ENCODE measurements at regions not wholly inside any gene's neighbourhood (a gene's known extent, or its start where the extent isn't known, plus 50 kb on each side); places are given as distances from the start of the nearest gene placed in this dataset.

DNA sequence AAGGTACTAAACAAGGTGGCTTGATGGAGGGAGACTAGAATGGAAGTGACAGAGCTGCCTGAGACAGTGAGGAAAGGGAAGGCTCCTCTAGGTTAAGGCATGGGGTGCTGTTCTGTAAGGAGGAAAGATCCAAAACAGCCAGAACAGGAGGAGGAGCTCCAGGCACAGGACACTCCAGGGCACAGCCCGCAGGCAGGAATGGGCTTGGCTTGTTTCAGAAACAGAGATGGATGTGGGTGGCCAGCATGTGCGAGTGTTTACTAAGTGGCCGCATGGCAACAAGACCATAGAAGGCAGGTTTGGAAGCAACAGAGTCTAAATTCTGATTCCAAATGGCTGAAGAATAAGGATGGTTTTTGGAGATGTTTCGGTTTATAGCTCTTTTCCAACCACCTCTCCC lies 889.1 kb downstream of the AACS start:
- H2AFZ ChIP-seq (ENCODE audit: low read length): no peak overlapping the region

More for the DNA sequence above, 889.1 kb downstream of the AACS start:
- no peak overlapping the region for H2BK5ac ChIP-seq (ENCODE audit: low read depth, low read length)
- no peak overlapping the region for H2BK20ac ChIP-seq (ENCODE audit: low read length)
- 89% methylated on average over 4 of the region's 4 CpGs; no CpG with 5 or more reads in 1 of the 2 experiments for WGBS, 2 experiments (ENCODE audit: extremely low coverage in 1 of 2, insufficient coverage in 1 of 2, insufficient read length in 1 of 2, insufficient replicate concordance in 2 of 2, low coverage in 1 of 2, low lambda C conversion rate in 2 of 2, missing lambda C conversion rate in 1 of 2)
- H3K4me3 ChIP-seq (ENCODE audit: extremely low read depth in 1 of 4, insufficient read depth in 2 of 4, low read depth in 3 of 4, low read length in 4 of 4): no peak overlapping the region
- no peak overlapping the region for H3K27ac ChIP-seq (ENCODE audit: low read depth, low read length)
- H3K4me2 ChIP-seq (ENCODE audit: insufficient read depth in 1 of 2, low read depth in 2 of 2, low read length in 2 of 2): no peak overlapping the region
- H4K8ac ChIP-seq (ENCODE audit: extremely low read depth, insufficient read depth, low read length): no peak overlapping the region
- H3K79me2 ChIP-seq (ENCODE audit: control insufficient read depth in 1 of 2, insufficient read depth in 2 of 2, low read length in 2 of 2): no peaks in the 10 kb centered on the region
- no peak overlapping the region for H4K5ac ChIP-seq (ENCODE audit: insufficient read length, low read depth, low read length)
- no peak overlapping the region for H3K9ac ChIP-seq (replicated peaks in 1 of 4; ENCODE audit: extremely low read depth in 1 of 4, low read depth in 3 of 4, low read length in 3 of 4)
- no peak for DNase-seq (ENCODE audit: low read depth in 1 of 2, low spot score in 2 of 2)
- no peaks in the 10 kb centered on the region for H3K27me3 ChIP-seq (replicated peaks in 1 of 4; ENCODE audit: control insufficient read depth in 3 of 4, extremely low read depth in 1 of 4, insufficient read depth in 3 of 4, low read length in 3 of 4)
- H3K18ac ChIP-seq (ENCODE audit: extremely low read depth, low read length): no peak overlapping the region
- TF ChIP-seq CREB1 (IDR thresholded peaks at IDR 0.05): no peak
- no peak for TF ChIP-seq EGR1 (IDR thresholded peaks at IDR 0.05; ENCODE audit: borderline replicate concordance, low read depth, low read length)
- TF ChIP-seq RAD21 (IDR thresholded peaks at IDR 0.05 in 1 of 2, conservative IDR thresholded peaks at IDR 0.05 in 1 of 2; ENCODE audit: low read depth in 2 of 2, low read length in 2 of 2): peak in 1 of 2 experiments; percentile 35; a peak in 2 of 4 replicates
- no peak for TF ChIP-seq SP2 (IDR thresholded peaks at IDR 0.05; ENCODE audit: low read length)
- no peak for TF ChIP-seq CBX5 (IDR thresholded peaks at IDR 0.05; ENCODE audit: low read depth, low read length)
- TF ChIP-seq CHD1 (IDR thresholded peaks at IDR 0.05; ENCODE audit: low read depth, low read length): no peak
- no peak for TF ChIP-seq NANOG (IDR thresholded peaks at IDR 0.05; ENCODE audit: insufficient read depth, low read depth, low read length, poor library complexity, severe bottlenecking)
- peak; percentile 79 for TF ChIP-seq TEAD4 (IDR thresholded peaks at IDR 0.05; ENCODE audit: low read depth, low read length)
- TF ChIP-seq, protein P1, sequence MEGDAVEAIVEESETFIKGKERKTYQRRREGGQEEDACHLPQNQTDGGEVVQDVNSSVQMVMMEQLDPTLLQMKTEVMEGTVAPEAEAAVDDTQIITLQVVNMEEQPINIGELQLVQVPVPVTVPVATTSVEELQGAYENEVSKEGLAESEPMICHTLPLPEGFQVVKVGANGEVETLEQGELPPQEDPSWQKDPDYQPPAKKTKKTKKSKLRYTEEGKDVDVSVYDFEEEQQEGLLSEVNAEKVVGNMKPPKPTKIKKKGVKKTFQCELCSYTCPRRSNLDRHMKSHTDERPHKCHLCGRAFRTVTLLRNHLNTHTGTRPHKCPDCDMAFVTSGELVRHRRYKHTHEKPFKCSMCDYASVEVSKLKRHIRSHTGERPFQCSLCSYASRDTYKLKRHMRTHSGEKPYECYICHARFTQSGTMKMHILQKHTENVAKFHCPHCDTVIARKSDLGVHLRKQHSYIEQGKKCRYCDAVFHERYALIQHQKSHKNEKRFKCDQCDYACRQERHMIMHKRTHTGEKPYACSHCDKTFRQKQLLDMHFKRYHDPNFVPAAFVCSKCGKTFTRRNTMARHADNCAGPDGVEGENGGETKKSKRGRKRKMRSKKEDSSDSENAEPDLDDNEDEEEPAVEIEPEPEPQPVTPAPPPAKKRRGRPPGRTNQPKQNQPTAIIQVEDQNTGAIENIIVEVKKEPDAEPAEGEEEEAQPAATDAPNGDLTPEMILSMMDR (IDR thresholded peaks at IDR 0.05; ENCODE audit: control extremely low read depth in 1 of 3, insufficient read depth in 1 of 3, low read depth in 1 of 3, low read length in 3 of 3): peak; percentile 19 to 56 (median 20); a peak in 3 of 4 replicates
- TF ChIP-seq HDAC6 (IDR thresholded peaks at IDR 0.05; ENCODE audit: low read depth, low read length): no peak
- no peak for TF ChIP-seq POLR2A (IDR thresholded peaks at IDR 0.05; ENCODE audit: control extremely low read depth in 1 of 2, low read depth in 2 of 2, low read length in 2 of 2)
- H3K23me2 ChIP-seq (ENCODE audit: low read depth, low read length): peaks cover 1% of the 10 kb centered on the region; the same call in 1 of the 2 replicates
- no peak overlapping the region for H2AK5ac ChIP-seq (ENCODE audit: low read depth, low read length)
- H3K4ac ChIP-seq (replicated peaks; ENCODE audit: insufficient read length, low read depth, low read length): no peak overlapping the region
- H3K9me3 ChIP-seq (ENCODE audit: insufficient read depth in 2 of 2, low read depth in 1 of 2, low read length in 1 of 2): peaks cover 0 to 2% of the 10 kb centered on the region in 2 experiments; a peak in 1 of 4 replicates
- H3K56ac ChIP-seq (replicated peaks; ENCODE audit: insufficient read length, low read depth, low read length): no peak overlapping the region
- H3K36me3 ChIP-seq (ENCODE audit: control insufficient read depth in 2 of 4, insufficient read depth in 4 of 4, low read length in 3 of 4): peaks cover 0 to 2% (median 0%) of the 10 kb centered on the region in 4 experiments; a peak in 1 of 8 replicates
- H3K23ac ChIP-seq (ENCODE audit: insufficient read length): no peak overlapping the region
- no peak overlapping the region for H4K91ac ChIP-seq (replicated peaks; ENCODE audit: insufficient read length, low read length)
- CTCF ChIA-PET (ENCODE audit: partially characterized antibody): interaction anchor here (0.7 to 1.1 kb wide), 3 partner anchors 10 to 549 kb away, joined by 3 read pairs; no protein-coding TSS in a partner anchor
- H3K4me1 ChIP-seq (replicated peaks in 1 of 4; ENCODE audit: control insufficient read depth in 3 of 4, insufficient read depth in 4 of 4, low read length in 3 of 4): no peaks in the 10 kb centered on the region
- no peak overlapping the region for H2BK12ac ChIP-seq (ENCODE audit: low read depth, low read length)
- H3K79me1 ChIP-seq (ENCODE audit: low read depth, low read length): no peaks in the 10 kb centered on the region
- POLR2A ChIA-PET (ENCODE audit: partially characterized antibody): no interaction called here
- no peaks in the 10 kb centered on the region for H4K20me1 ChIP-seq (replicated peaks in 1 of 2; ENCODE audit: control insufficient read depth in 1 of 2, insufficient read depth in 2 of 2, low read length in 2 of 2)
- no peak overlapping the region for H3K14ac ChIP-seq (ENCODE audit: insufficient read length)
- FAIRE-seq: no peak
- H2BK120ac ChIP-seq (replicated peaks; ENCODE audit: low read depth, low read length): no peak overlapping the region
- no peak overlapping the region for H2BK15ac ChIP-seq (ENCODE audit: low read length)
